ENCODE measurements at regions not wholly inside any gene's neighbourhood (a gene's known extent, or its start where the extent isn't known, plus 50 kb on each side); places are given as distances from the start of the nearest gene placed in this dataset.
"Not testable (repeated sequence)": the region's sequence is repeated elsewhere in the genome, so short reads cannot be mapped to it uniquely, and the experiment has no call there.

DNA sequence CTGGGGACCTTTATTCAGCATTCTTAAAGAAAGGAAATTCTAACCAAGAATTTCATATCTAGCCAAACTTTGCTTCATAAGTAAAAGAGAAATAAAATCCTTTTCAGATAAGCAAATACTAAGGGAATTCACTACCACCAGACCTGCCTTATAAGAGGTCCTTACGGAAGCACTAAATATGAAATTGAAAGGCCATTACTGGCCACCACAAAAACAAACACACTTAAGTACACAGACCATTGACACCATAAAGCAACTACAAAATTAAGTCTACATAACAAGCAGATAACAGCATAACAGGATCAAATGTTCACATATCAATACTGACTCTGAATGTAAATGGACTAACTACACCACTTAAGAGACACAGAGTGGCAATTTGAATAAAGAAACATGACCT, 361.4 kb upstream of the POU5F2 start:
- no peak for DNase-seq

DNA sequence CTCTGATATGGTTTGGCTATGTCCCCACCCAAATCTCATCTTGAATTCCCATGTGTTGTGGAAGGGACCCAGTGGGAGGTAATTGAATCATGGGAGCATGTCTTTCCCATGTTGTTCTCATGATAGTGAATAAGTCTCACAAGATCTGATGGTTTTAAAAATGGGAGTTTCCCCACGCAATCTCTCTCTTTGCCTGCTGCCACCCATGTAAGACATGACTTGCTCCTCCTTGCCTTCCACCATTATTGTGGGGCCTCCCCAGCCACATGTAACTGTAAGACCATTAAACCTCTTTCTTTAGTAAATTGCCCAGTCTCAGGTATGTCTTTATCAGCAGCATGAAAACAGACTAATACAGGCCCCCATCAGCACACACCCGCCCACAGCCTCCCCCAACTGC, 356.0 kb upstream of the POU5F2 start:
- DNase-seq = not testable (repeated sequence)

DNA sequence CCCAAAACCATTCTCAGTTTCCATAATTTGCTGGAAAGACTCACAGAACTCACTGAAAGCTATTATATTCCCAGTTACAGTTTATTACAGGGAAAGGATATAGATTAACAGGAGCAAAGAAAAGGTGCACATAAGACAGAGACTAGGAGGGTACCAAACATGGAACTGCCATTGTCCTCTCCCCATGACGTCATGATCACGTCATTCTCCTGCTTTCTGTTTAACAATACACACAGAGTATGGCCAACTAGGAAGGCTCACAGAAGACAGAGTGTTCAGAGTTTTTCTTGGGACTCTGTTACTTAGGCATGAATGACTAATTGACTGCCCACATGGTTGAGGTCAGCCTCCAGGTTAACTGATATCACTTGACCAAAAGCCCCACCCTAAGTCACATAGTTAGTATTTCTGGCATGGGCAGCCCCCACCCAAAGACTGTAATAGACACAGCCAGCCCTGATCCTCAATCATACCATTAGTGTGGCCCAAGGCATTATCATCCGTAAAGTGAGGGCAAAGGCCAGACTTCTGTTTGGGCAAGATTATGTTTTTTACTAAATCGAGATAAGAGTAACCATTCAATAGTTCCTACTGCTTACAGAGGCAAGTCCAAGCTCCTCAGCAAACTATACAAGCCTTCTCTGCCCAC, 353.5 kb upstream of the POU5F2 start:
- no peak for DNase-seq

DNA sequence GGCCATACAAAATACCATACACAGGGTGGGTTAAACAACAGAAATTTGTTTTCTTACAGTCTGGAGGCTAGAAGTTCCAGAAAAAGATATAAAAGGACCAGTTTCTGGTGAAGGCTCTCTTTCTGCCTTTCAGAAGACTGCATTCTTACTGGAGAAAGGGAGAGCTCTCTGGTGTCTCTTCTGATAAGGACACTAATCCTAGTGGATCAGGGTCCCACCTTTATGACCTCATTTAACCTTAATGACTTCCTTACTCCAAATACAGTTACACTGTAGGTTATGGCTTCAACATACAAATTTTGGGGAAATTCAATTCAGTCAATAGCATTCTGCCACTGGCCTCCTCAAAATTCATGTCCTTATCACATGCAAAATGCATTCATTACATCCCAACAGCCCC, 351.9 kb upstream of the POU5F2 start:
- DNase-seq = no peak

DNA sequence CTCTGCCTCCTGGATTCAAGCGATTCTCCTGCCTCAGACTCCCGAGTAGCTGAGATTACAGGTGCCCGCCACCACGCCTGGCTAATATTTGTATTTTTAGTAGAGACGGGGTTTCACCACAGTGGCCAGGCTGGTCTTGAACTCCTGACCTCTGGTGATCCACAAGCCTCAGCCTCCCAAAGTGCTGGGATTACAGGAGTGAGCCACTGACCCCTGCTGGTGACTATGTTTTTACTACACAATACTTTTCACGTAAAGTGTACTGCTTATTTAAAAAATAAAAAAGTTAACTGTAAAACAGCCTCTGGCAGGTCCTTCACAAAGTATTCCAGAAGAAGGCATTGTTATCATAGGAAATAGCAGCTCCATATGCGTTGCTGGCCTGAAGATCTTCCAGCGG, 345.2 kb upstream of the POU5F2 start:
- DNase-seq = not testable (repeated sequence)

DNA sequence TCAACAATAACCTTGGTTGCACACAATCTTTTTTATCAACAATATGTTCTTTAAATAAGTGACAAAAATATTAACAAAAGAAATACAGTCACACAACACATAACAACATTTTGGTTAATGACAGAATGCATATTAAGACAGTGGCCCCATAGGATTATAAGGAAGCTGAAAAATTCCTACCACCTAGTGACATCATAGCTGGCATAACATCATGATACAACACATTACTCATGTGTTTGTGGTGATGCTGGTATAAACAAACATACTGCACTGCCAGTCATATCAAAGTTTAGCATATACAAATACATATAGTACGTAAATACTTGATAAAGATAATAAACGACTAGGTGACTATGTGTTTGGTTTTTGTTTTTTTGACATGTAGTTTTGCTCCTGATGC, 344.8 kb upstream of the POU5F2 start:
- no peak for DNase-seq

DNA sequence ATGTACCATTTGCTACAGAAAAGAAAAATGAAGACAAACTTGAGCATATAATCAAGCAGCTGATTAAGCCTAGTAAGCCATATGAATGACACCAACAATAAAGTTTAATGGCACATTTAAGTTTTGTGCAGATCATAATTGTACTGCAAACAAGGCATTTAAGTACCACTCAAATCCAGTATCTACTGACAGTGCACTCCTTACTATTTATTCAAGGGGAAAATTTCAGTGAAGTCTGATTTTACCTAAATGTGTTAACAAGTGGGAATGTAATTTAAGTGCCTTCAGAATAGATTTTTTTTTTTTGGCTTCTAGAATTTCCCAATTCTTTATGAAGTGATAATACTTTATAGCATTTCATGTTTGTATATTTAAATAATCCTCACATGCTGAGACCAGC, 341.0 kb upstream of the POU5F2 start:
- no peak for DNase-seq

DNA sequence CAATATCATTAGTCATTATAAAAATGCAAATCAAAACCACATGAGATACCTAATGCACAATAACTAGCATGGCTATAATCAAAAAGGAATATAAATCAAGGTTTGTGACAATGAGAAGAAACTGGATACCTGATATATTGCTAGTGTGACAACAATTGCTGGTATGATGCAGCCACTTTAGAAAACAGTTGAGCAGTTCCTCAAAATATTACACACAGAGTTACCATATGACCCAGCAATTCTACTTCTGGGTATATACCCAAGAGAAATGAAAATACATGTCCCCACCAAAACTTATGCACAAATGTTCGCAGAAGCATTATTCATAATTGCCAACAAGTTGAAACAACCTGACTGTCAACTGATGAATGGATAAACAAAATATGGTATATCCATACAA, 339.7 kb upstream of the POU5F2 start:
- DNase-seq = no peak

DNA sequence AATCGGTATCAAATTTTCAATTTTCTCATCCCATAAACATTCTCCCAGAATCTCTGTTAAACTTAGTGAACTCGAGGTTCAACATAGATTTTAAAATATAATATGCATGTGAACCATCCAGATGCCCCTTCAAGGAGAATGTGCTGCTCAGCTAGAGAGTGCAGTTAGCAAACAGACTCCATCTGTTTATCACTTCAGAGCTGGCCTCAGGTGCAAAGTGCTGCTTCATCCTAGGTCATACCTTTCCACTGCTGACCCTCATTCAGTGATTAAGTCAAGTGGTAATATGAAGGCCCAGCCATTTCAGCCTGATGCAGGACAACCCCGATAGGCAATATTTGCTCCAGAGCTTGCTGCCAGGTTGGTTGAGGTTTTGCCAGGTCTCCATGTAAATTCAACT, 339.0 kb upstream of the POU5F2 start:
- no peak for DNase-seq

DNA sequence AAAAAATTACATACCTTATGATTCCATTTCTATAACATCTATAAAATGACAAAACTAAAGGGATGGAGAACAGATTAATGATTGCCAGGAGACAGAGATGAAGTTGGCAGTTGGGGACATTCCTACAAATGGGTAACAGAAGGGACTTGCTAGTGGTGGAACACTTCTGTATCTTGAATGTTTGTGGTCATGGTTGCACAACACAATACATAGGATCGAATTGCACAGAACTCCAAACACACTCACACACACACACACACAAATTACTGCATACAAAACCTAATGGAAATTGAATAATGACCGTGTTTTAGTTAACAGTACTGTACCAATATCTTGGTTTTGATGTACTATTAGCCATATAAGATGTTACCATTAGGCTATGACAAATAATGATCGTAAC, 330.7 kb upstream of the POU5F2 start:
- no peak for DNase-seq

DNA sequence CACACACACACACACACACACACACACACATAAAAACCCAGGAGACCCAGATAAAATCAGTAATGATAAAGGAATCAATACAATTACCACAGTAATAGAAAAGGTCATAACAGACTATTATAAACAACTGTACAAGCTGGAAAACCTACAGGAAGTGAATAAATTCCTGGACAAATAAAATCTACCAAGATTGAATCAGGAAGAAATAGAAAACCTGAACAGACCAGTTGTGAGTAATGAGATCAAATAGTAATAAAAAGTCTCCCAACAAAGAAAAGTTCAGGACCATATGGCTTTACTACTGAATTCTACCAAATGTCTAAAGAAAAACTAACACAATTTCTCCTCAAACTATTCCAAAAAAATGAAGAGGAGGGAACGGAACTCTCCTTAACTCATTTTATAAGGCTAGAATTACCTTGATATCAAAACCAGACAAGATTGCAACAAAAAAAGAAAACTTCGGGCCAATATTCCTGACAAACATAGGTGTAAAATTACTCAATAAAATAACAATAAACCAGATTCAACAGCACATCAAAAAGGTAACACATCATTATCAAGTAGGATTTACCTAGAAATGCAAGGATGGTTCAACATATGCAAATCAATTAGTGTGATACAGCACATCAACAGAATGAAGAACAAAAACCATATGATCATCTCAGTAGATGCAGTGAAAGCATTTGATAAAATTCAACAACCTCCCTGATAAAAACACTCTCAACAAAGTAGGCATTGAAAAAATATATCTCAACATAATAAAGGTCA, 325.2 kb upstream of the POU5F2 start:
- no peak for DNase-seq

DNA sequence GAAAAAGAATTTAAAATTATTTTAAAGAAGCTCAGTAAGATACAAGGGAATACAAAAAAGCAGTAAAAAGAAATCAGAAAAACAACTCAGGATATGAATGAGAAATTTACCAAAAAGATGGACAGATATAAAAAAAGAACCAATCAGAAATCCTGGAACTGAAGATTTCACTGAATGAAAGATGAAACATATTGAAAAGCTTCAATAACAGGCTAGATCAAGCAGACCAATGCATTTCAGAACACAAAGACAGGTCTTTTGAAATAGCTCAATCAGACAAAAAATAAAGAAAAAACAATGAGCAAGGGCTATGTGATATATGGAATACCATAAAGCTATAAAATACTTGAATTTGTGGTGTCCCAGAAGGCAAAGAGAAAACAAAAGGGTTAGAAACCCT, 322.6 kb upstream of the POU5F2 start:
- DNase-seq = no peak

DNA sequence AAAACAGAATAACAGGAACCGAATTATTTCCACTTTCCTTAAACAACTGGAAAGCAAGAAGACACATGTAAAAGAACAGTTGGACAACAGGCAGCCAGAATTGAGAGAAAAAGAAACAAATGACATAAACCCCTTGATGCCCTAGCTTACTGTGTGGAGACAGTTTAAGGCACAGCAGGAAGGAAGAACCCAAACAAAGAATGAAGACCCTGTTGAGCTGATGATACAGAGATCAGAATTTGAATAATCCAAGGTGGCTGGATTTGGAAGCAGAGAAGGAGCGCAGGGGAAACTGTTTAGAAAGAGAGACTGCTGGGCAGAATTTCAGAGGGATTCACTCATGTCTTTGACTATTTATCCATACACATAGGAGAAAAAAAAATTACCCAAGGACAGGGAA, 316.3 kb upstream of the POU5F2 start:
- DNase-seq = no peak

DNA sequence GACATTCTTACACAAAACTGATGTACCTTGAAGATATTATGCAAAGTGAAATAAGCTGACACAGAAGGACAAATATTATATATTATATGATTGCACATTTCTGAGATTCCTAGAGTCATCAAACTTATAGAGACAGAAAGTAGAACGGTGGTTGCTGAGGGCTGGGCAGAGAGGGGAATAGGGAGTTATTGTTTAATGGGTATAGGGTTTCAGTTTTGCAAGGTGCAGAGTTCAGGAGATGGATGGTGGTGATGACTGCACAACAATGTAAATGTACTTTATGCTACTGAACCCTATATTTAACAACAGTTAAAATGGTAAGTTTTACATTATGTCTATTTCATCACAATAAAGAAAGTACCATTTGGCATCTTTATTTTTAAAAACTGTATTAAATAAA, 315.8 kb upstream of the POU5F2 start:
- no peak for DNase-seq

DNA sequence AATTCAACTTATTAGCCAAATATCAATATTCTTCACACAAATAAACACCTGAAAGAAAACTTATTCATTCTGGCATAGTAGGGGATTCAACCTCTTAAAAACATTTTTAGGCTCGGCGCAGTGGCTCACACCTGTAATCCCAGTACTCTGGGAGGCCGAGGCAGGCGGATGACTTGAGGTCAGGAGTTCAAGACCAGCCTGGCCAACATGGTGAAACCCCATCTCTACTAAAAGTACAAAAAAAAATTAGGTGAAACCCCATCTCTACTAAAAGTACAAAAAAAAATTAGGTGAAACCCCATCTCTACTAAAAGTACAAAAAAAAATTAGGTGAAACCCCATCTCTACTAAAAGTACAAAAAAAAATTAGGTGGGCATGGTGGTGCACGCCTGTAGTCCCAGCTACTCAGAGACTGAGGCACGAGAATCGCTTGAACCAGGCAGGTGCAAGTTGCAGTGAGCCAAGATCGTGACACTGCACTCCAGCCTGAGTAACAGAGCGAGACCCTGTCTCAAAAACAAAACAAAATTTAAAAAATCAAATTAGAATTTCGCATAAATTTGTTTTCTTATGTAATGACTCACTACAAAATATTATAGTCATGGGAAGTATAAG, 308.0 kb upstream of the POU5F2 start:
- DNase-seq = not testable (repeated sequence)

DNA sequence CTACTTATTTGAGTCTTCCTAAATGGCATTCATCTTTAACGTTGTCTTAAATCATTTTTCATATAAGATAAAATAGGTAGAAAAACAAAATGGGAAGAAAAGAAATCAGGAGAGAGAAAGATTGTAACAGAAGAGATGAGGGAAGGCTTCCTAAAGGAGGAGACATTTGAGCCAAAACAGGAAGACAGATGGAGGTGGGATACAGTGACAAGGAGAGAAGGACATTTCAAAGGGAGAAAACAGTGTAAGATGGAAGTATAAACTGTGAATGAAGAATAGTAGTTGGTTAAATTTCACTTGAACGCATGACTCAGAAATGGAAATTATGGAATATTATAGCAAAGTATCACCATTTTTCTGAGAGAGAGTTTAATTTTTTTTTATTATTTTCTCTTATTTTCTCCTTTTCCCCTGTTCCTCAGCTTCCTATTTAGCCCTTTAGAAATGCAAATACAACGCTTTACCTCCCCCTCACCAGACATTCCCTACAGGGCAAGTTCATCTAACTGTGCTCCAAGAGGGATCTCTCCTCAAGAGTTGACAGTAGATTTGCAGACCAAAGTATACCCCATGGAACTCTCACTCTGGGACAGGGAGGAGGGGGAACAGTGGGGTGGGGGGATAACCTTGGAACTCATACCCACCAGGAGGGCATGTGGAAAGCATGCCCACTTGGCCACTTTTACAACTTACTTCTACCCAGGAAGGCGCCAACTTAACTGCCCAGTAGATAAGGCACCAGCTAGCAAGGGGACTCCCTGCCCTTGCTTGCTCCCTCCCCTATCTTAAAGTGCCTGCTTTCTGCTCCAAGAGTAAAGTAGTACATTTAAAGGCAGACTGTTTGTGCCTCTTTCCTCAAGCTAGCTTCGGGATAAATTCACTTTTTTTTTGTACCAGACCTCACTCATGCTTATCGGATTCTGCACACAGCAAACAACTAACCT, 304.7 kb upstream of the POU5F2 start:
- no peak for DNase-seq

DNA sequence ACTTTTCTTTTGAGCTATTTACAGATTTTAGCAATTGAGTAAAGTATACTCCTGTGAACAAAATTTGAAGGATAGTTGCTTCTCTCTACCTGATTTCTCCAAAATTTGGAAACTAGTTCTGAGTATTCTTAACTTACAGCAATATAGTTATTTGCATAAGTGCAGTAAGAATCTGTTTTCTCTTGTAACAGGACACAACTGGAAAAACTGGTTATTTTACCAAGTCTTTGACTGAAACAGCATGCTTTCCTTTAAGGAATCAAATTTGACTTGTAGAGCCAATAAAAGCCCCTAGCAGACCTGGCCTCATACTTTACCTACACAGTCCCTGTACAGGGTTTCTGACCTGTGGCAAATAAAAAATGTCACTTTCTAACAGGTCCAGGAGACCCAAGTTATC, 301.9 kb upstream of the POU5F2 start:
- DNase-seq = no peak

DNA sequence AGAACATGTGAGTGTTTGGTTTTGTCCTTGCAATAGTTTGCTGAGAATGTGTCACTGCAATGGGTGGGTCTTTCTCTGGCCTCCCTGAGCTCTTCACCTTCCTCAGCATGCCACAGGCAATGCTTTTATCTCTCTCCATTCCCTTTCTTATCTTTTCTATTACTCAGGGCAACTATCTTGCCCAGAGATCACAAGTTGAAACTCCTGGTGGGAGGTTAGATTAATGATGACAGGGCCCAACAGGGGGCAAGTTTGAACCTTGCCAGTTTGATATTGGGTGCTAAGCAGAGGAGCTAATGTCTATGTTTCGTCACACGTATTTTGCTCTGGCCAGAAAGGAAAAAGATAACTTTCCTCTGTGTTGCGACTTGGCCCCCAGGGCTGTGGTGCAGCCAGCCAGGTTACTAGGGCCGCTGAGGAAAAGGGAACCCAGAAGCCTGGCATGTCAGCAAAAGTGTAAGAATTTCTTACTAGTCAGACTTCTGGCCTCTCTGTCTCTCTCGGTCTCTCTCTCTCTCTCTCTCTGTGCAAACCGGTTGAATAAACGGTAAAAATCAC, 299.3 kb upstream of the POU5F2 start:
- no peak for DNase-seq

DNA sequence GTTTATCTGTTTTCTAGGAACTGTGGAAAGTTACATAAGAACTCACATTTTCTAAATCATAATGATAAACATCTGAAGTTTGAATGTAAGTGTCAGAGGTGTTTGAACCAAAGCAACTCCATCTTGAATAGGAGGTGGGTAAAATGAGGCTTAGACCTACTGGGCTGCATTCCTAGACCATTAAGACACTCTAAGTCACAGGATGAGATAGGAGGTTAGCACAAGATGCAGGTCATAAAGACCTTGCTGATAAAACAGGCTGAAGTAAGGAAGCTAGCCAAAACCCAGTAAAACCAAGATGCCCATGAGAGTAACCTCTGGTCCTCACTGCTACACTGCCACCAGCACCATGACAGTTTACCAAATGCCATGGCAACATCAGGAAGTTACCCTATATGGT, 297.7 kb upstream of the POU5F2 start:
- no peak for DNase-seq

DNA sequence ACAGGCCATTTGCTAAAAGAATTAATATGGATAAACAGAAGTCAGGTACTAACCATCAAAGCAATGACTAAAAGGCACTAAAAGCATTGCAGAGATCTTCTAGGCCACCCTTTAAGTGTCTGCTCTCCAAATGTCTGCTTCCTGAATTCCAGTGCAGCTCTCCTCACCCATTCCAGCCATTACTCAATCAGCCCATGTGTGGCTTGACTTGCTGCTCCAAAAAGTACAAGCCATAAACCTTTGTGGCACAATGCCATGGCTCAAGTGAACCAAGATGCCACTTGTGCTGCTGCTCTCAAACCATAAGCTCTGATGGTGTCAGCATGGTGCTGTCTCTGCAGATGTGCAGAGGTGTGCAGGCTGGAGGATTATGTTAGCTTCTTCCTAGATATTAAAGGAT, 290.2 kb upstream of the POU5F2 start:
- no peak for DNase-seq

DNA sequence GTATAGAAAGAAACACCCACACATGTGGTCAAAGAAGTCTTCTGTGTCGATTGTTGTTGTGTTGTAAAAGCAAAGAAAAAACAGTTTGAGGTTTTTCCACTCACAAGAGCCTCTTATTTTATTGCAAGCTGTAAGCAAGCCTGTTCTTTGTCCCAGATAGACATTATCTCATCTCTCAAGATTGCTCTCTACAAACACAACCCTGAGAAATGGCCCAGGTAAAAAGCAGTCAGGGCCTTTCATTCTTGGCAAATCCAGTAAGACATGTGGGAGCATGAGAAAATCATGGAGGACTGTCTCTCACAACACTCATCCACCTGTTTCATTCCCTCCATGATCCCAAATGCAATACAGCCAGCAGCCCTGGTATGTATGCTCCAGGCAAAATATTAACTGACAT, 286.6 kb upstream of the POU5F2 start:
- DNase-seq = no peak

DNA sequence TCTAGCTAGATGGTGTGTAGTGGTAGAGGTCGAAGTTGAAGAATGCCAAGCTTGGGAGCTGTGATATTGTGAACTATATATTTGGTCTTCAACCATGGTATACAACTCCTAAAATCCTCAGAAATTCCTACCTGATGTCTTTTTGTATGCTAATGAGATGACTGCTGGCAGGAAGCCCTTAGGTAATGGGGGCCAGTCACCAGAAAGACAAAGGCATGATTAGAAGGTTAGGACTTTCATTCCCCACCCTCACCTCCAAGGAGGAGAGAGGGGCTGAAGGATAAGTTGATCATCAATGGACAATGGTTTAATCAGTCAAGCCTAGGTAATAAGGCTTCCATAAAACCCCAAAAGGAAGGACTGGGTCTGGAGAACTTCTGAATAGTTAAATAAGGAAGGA, 285.7 kb upstream of the POU5F2 start:
- no peak for DNase-seq
